Fibroblast of lung (primary cell): ENCODE measurements at regions not wholly inside any gene's neighbourhood (a gene's known extent, or its start where the extent isn't known, plus 50 kb on each side); places are given as distances from the start of the nearest gene placed in this dataset.

Source experiments
- DNase-seq, 2 donors: peaks; one replicate each; pipeline versions ENCODE4 v3.0.0 to v3.0.0-alpha.2; 2010; ENCODE audit warnings: low read depth in 2 of 2
- H2AFZ ChIP-seq: 2 replicates; pipeline ENCODE4 v1.5.1; 2012; ENCODE audit warnings: low read length, control low read depth, inconsistent platforms
- H3K27ac ChIP-seq: 2 replicates; pipeline ENCODE4 v1.5.1; 2011; ENCODE audit warnings: low read length, control low read depth; ENCODE audit not compliant: insufficient read depth
- H3K27me3 ChIP-seq: 2 replicates; pipeline ENCODE4 v1.5.1; 2011; ENCODE audit warnings: mild to moderate bottlenecking, low read length; ENCODE audit not compliant: control insufficient read depth, insufficient read depth
- H3K36me3 ChIP-seq: 2 replicates; pipeline ENCODE4 v1.5.1; 2011; ENCODE audit warnings: low read length; ENCODE audit not compliant: control insufficient read depth, insufficient read depth
- H3K4me1 ChIP-seq: 2 replicates; pipeline ENCODE4 v1.5.1; 2011; ENCODE audit warnings: low read length; ENCODE audit not compliant: control insufficient read depth, insufficient read depth; ENCODE audit errors: extremely low read depth
- H3K4me2 ChIP-seq: 2 replicates; pipeline ENCODE4 v1.5.1; 2011; ENCODE audit warnings: low read length, control low read depth; ENCODE audit not compliant: insufficient read depth; ENCODE audit errors: extremely low read depth
- H3K4me3 ChIP-seq, 4 experiments: fragments of 200-600 bp in 1 of 4; sonication (generic) in 1 of 4; replicated peaks in 1 of 4; 2 replicates each; pipeline ENCODE4 v1.5.1; 2011 to 2016; ENCODE audit warnings: low read length in 4 of 4, low read depth in 3 of 4, mild to moderate bottlenecking in 3 of 4, control low read depth in 2 of 4, inconsistent platforms in 1 of 4, mixed read lengths in 1 of 4; ENCODE audit not compliant: insufficient read depth in 1 of 4; ENCODE audit errors: control extremely low read depth in 1 of 4
- H3K79me2 ChIP-seq: 2 replicates; pipeline ENCODE4 v1.5.1; 2012; ENCODE audit warnings: mild to moderate bottlenecking, low read length, inconsistent platforms; ENCODE audit not compliant: control insufficient read depth, insufficient read depth
- H3K9ac ChIP-seq: 2 replicates; pipeline ENCODE4 v1.5.1; 2011; ENCODE audit warnings: mild to moderate bottlenecking, low read length, control low read depth; ENCODE audit not compliant: insufficient read depth
- H3K9me3 ChIP-seq: 2 replicates; pipeline ENCODE4 v1.5.1; 2012; ENCODE audit warnings: low read depth, low read length; ENCODE audit not compliant: control insufficient read depth, insufficient read depth
- H4K20me1 ChIP-seq: 2 replicates; pipeline ENCODE4 v1.5.1; 2011; ENCODE audit warnings: low read length; ENCODE audit not compliant: control insufficient read depth, insufficient read depth; ENCODE audit errors: extremely low read depth
- CTCF ChIP-seq, 2 donors: IDR thresholded peaks in 1 of 2; conservative IDR thresholded peaks in 1 of 2; 1 replicate in 1 of 2; 2 replicates in 1 of 2; pipeline ENCODE4 v1.5.1; 2011 to 2012; ENCODE audit warnings: low read length in 2 of 2, control low read depth in 1 of 2, inconsistent platforms in 1 of 2, low read depth in 1 of 2, mild to moderate bottlenecking in 1 of 2
- EZH2 ChIP-seq: IDR thresholded peaks from 2 replicates; pipeline ENCODE4 v1.5.1; 2012; ENCODE audit warnings: low read length, control low read depth, mild to moderate bottlenecking; ENCODE audit errors: missing control alignments

- no peak overlapping the region for H2AFZ ChIP-seq
- no peaks in the 10 kb centered on the region for H3K9me3 ChIP-seq
- H4K20me1 ChIP-seq: no peaks in the 10 kb centered on the region
- no peak overlapping the region for H3K9ac ChIP-seq
- no peak for DNase-seq
- H3K27ac ChIP-seq: no peak overlapping the region
- H3K36me3 ChIP-seq: no peaks in the 10 kb centered on the region
- TF ChIP-seq CTCF (conservative IDR thresholded peaks at IDR 0.05 in 1 of 2, IDR thresholded peaks at IDR 0.05 in 1 of 2; ENCODE audit: low read depth in 1 of 2, low read length in 2 of 2) (no peak), EZH2 (no peak)
- H3K79me2 ChIP-seq: no peaks in the 10 kb centered on the region
- no peak overlapping the region for H3K4me3 ChIP-seq
- H3K4me2 ChIP-seq: no peak overlapping the region
- H3K27me3 ChIP-seq: no peaks in the 10 kb centered on the region
- H3K4me1 ChIP-seq: no peaks in the 10 kb centered on the region
Measured at GRCh38 chr1:194118086-194118485, 931.7 kb upstream of the B3GALT2 start.

- no peak overlapping the region for H3K4me3 ChIP-seq
- no peak overlapping the region for H2AFZ ChIP-seq
- H3K27ac ChIP-seq: no peak overlapping the region
- H3K9me3 ChIP-seq: no peaks in the 10 kb centered on the region
- H3K4me2 ChIP-seq: no peak overlapping the region
- TF ChIP-seq EZH2: no peak
- no peak for TF ChIP-seq CTCF (conservative IDR thresholded peaks at IDR 0.05 in 1 of 2, IDR thresholded peaks at IDR 0.05 in 1 of 2; ENCODE audit: low read depth in 1 of 2, low read length in 2 of 2)
- H4K20me1 ChIP-seq: no peaks in the 10 kb centered on the region
- no peaks in the 10 kb centered on the region for H3K36me3 ChIP-seq
- H3K4me1 ChIP-seq: no peaks in the 10 kb centered on the region
- H3K9ac ChIP-seq: no peak overlapping the region
- H3K79me2 ChIP-seq: no peaks in the 10 kb centered on the region
- no peak for DNase-seq
- no peaks in the 10 kb centered on the region for H3K27me3 ChIP-seq
Measured at GRCh38 chr1:194117582-194117981, 931.2 kb upstream of the B3GALT2 start.

- H4K20me1 ChIP-seq: no peaks in the 10 kb centered on the region
- no peaks in the 10 kb centered on the region for H3K4me1 ChIP-seq
- H3K4me3 ChIP-seq: no peak overlapping the region
- no peak overlapping the region for H2AFZ ChIP-seq
- no peak for TF ChIP-seq CTCF (conservative IDR thresholded peaks at IDR 0.05 in 1 of 2, IDR thresholded peaks at IDR 0.05 in 1 of 2; ENCODE audit: low read depth in 1 of 2, low read length in 2 of 2)
- TF ChIP-seq EZH2: no peak
- H3K36me3 ChIP-seq: no peaks in the 10 kb centered on the region
- no peak overlapping the region for H3K4me2 ChIP-seq
- DNase-seq: no peak
- no peak overlapping the region for H3K27ac ChIP-seq
- H3K79me2 ChIP-seq: no peaks in the 10 kb centered on the region
- no peaks in the 10 kb centered on the region for H3K9me3 ChIP-seq
- no peaks in the 10 kb centered on the region for H3K27me3 ChIP-seq
- H3K9ac ChIP-seq: no peak overlapping the region
Measured at GRCh38 chr1:194114288-194114687, 927.9 kb upstream of the B3GALT2 start.
